ENCODE measurements at regions not wholly inside any gene's neighbourhood (a gene's known extent, or its start where the extent isn't known, plus 50 kb on each side); places are given as distances from the start of the nearest gene placed in this dataset.

GRCh38 chr12:131192951-131193350 lies 239.2 kb downstream of the ADGRD1 start:
- no peak overlapping the region for H2AFZ ChIP-seq (replicated peaks)
- H3K79me2 ChIP-seq (ENCODE audit: low read depth): no peaks in the 10 kb centered on the region
- H3K27ac Mint-ChIP-seq: no peak overlapping the region
- no peaks in the 10 kb centered on the region for H3K36me3 ChIP-seq
- no peak overlapping the region for H3K27ac ChIP-seq
- no peak overlapping the region for H3K4me3 Mint-ChIP-seq
- no peaks in the 10 kb centered on the region for H4K20me1 ChIP-seq (ENCODE audit: low read depth)
- H3K27me3 ChIP-seq: no peaks in the 10 kb centered on the region
- H3K9me3 Mint-ChIP-seq: no peaks in the 10 kb centered on the region
- no peaks in the 10 kb centered on the region for H3K9me3 ChIP-seq (ENCODE audit: low read depth)
- TF ChIP-seq EZH2phosphoT487 (IDR thresholded peaks at IDR 0.05) (no peak), EZH2 (IDR thresholded peaks at IDR 0.05) (no peak)
- TF ChIP-seq, protein P1, sequence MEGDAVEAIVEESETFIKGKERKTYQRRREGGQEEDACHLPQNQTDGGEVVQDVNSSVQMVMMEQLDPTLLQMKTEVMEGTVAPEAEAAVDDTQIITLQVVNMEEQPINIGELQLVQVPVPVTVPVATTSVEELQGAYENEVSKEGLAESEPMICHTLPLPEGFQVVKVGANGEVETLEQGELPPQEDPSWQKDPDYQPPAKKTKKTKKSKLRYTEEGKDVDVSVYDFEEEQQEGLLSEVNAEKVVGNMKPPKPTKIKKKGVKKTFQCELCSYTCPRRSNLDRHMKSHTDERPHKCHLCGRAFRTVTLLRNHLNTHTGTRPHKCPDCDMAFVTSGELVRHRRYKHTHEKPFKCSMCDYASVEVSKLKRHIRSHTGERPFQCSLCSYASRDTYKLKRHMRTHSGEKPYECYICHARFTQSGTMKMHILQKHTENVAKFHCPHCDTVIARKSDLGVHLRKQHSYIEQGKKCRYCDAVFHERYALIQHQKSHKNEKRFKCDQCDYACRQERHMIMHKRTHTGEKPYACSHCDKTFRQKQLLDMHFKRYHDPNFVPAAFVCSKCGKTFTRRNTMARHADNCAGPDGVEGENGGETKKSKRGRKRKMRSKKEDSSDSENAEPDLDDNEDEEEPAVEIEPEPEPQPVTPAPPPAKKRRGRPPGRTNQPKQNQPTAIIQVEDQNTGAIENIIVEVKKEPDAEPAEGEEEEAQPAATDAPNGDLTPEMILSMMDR (IDR thresholded peaks at IDR 0.05): no peak
- no peaks in the 10 kb centered on the region for H3F3A ChIP-seq (ENCODE audit: low read depth)
- H3K4me3 ChIP-seq: no peak overlapping the region
- H3K4me1 Mint-ChIP-seq: no peaks in the 10 kb centered on the region
- H3K4me2 ChIP-seq: no peak overlapping the region
- DNase-seq (ENCODE audit: low spot score): no peak
- H3K9ac ChIP-seq: no peak overlapping the region
- no peaks in the 10 kb centered on the region for H3K36me3 Mint-ChIP-seq
- H3K4me1 ChIP-seq: no peaks in the 10 kb centered on the region
- H3K27me3 Mint-ChIP-seq (ENCODE audit: insufficient read depth, low read depth): peaks cover 4% of the 10 kb centered on the region

GRCh38 chr12:131194166-131194565 lies 240.5 kb downstream of the ADGRD1 start:
- H3K4me1 ChIP-seq: no peaks in the 10 kb centered on the region
- no peak overlapping the region for H3K4me3 ChIP-seq
- no peaks in the 10 kb centered on the region for H3K36me3 ChIP-seq
- H3K9ac ChIP-seq: no peak overlapping the region
- Mint-ChIP-seq H3K4me3 (peak overlapping the region; percentile 55), H3K9me3 (no peaks in the 10 kb centered on the region), H3K4me1 (no peaks in the 10 kb centered on the region), H3K27me3 (ENCODE audit: insufficient read depth, low read depth) (peaks cover 6% of the 10 kb centered on the region), H3K36me3 (no peaks in the 10 kb centered on the region), H3K27ac (no peak overlapping the region)
- peak overlapping the region; percentile 42 for H2AFZ ChIP-seq (replicated peaks)
- TF ChIP-seq, protein P1 (IDR thresholded peaks at IDR 0.05): no peak
- TF ChIP-seq EZH2phosphoT487 (IDR thresholded peaks at IDR 0.05): no peak
- no peak for TF ChIP-seq EZH2 (IDR thresholded peaks at IDR 0.05)
- DNase-seq (ENCODE audit: low spot score): no peak
- no peak overlapping the region for H3K27ac ChIP-seq
- no peaks in the 10 kb centered on the region for H3K27me3 ChIP-seq
- no peaks in the 10 kb centered on the region for H3F3A ChIP-seq (ENCODE audit: low read depth)
- H4K20me1 ChIP-seq (ENCODE audit: low read depth): no peaks in the 10 kb centered on the region
- no peaks in the 10 kb centered on the region for H3K9me3 ChIP-seq (ENCODE audit: low read depth)
- H3K4me2 ChIP-seq: no peak overlapping the region
- no peaks in the 10 kb centered on the region for H3K79me2 ChIP-seq (ENCODE audit: low read depth)

- DNase-seq (ENCODE audit: low spot score): no peak
- H3K9me3 ChIP-seq (ENCODE audit: low read depth): no peaks in the 10 kb centered on the region
- no peaks in the 10 kb centered on the region for H4K20me1 ChIP-seq (ENCODE audit: low read depth)
- Mint-ChIP-seq H3K4me3 (no peak overlapping the region), H3K4me1 (no peaks in the 10 kb centered on the region), H3K27me3 (ENCODE audit: insufficient read depth, low read depth) (peaks cover 8% of the 10 kb centered on the region), H3K36me3 (no peaks in the 10 kb centered on the region), H3K9me3 (no peaks in the 10 kb centered on the region), H3K27ac (no peak overlapping the region)
- H3K4me1 ChIP-seq: no peaks in the 10 kb centered on the region
- H2AFZ ChIP-seq (replicated peaks): no peak overlapping the region
- H3K4me2 ChIP-seq: no peak overlapping the region
- H3K9ac ChIP-seq: no peak overlapping the region
- H3K27me3 ChIP-seq: no peaks in the 10 kb centered on the region
- H3K27ac ChIP-seq: no peak overlapping the region
- no peaks in the 10 kb centered on the region for H3K36me3 ChIP-seq
- H3K4me3 ChIP-seq: no peak overlapping the region
- TF ChIP-seq, protein P1 (IDR thresholded peaks at IDR 0.05): no peak
- TF ChIP-seq EZH2 (IDR thresholded peaks at IDR 0.05) (no peak), EZH2phosphoT487 (IDR thresholded peaks at IDR 0.05) (no peak)
- H3K79me2 ChIP-seq (ENCODE audit: low read depth): no peaks in the 10 kb centered on the region
- H3F3A ChIP-seq (ENCODE audit: low read depth): no peaks in the 10 kb centered on the region
Observed at GRCh38 chr12:131195796-131196195, 242.1 kb downstream of the ADGRD1 start.
